ENCODE measurements at regions not wholly inside any gene's neighbourhood (a gene's known extent, or its start where the extent isn't known, plus 50 kb on each side); places are given as distances from the start of the nearest gene placed in this dataset.

- Histone ChIP-seq H4K20me1 (ENCODE audit: control insufficient read depth, extremely low read depth, insufficient read depth, low read length) (no peaks in the 10 kb centered on the region), H3K79me2 (ENCODE audit: control insufficient read depth, insufficient read depth, low read length) (no peaks in the 10 kb centered on the region), H3K9me3 (ENCODE audit: control insufficient read depth, low read depth, low read length) (no peaks in the 10 kb centered on the region), H2AFZ (ENCODE audit: control insufficient read depth, low read length) (no peak overlapping the region), H3K4me3 (ENCODE audit: control insufficient read depth in 2 of 3, extremely low read depth in 1 of 3, insufficient read depth in 2 of 3, low read depth in 1 of 3, low read length in 3 of 3) (no peak overlapping the region), H3K9me1 (ENCODE audit: control insufficient read depth, extremely low read depth, insufficient read depth, low read length) (no peaks in the 10 kb centered on the region), H3K9ac (ENCODE audit: control insufficient read depth, extremely low read depth, insufficient read depth, low read length) (no peak overlapping the region), H3K4me1 (ENCODE audit: control insufficient read depth, extremely low read depth, insufficient read depth, low read length) (peaks cover 2% of the 10 kb centered on the region), H3K36me3 (ENCODE audit: control insufficient read depth in 2 of 2, extremely low read depth in 1 of 2, insufficient read depth in 2 of 2, low read length in 2 of 2) (no peaks in the 10 kb centered on the region), H3K27ac (ENCODE audit: control insufficient read depth, insufficient read depth, low read length) (no peak overlapping the region), H3K27me3 (ENCODE audit: control insufficient read depth, extremely low read depth, insufficient read depth, low read length) (no peaks in the 10 kb centered on the region), H3K4me2 (ENCODE audit: control insufficient read depth, extremely low read depth, insufficient read depth, low read depth, low read length) (no peak overlapping the region)
- DNase-seq (ENCODE audit: low read depth, low spot score), result no peak
- TF ChIP-seq CTCF (optimal IDR thresholded peaks at IDR 0.05 in 1 of 3, IDR thresholded peaks at IDR 0.05 in 1 of 3, conservative IDR thresholded peaks at IDR 0.05 in 1 of 3; ENCODE audit: extremely low read depth in 1 of 3, insufficient read depth in 2 of 3, low read length in 3 of 3) (no peak), EZH2 (IDR thresholded peaks at IDR 0.05; ENCODE audit: low read length) (no peak)
- FAIRE-seq, result no peak
- dilution Hi-C loops (cut with MboI; ENCODE audit: extremely low pct_ligation_motif_present, low sequenced_read_pairs), result no loop called here
These were observed 81.5 kb upstream of the ZFHX3 start for GRCh38 chr16:73129455-73129854.

DNA sequence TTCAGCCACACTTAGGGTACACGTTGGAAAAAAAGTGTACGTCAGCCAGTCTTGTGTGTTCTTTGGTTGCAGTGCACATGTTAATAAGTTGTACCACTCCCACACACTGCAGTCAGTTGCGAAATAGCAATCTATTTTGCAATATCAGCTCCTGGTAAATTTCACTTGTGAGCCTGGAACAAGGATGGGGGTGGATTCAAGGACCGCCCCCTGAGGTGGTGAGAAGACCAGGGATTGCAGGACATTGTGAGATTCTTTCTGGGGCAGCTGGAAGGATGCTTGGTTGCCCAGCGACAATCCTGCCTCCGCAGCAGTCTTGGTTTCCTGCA is 78.6 kb upstream of the ZFHX3 start:
- H3K36me3 ChIP-seq (ENCODE audit: control insufficient read depth in 2 of 2, extremely low read depth in 1 of 2, insufficient read depth in 2 of 2, low read length in 2 of 2), result no peaks in the 10 kb centered on the region
- DNase-seq (ENCODE audit: low read depth, low spot score) (no peak), FAIRE-seq (no peak)
- dilution Hi-C loops (cut with MboI; ENCODE audit: extremely low pct_ligation_motif_present, low sequenced_read_pairs), result no loop called here
- no peaks in the 10 kb centered on the region for H3K79me2 ChIP-seq (ENCODE audit: control insufficient read depth, insufficient read depth, low read length)
- no peak overlapping the region for H3K4me2 ChIP-seq (ENCODE audit: control insufficient read depth, extremely low read depth, insufficient read depth, low read depth, low read length)
- no peak overlapping the region for H3K4me3 ChIP-seq (ENCODE audit: control insufficient read depth in 2 of 3, extremely low read depth in 1 of 3, insufficient read depth in 2 of 3, low read depth in 1 of 3, low read length in 3 of 3)
- no peak overlapping the region for H3K27ac ChIP-seq (ENCODE audit: control insufficient read depth, insufficient read depth, low read length)
- no peaks in the 10 kb centered on the region for H4K20me1 ChIP-seq (ENCODE audit: control insufficient read depth, extremely low read depth, insufficient read depth, low read length)
- TF ChIP-seq EZH2 (IDR thresholded peaks at IDR 0.05; ENCODE audit: low read length) (no peak), CTCF (optimal IDR thresholded peaks at IDR 0.05 in 1 of 3, IDR thresholded peaks at IDR 0.05 in 1 of 3, conservative IDR thresholded peaks at IDR 0.05 in 1 of 3; ENCODE audit: extremely low read depth in 1 of 3, insufficient read depth in 2 of 3, low read length in 3 of 3) (no peak)
- H3K9ac ChIP-seq (ENCODE audit: control insufficient read depth, extremely low read depth, insufficient read depth, low read length), result no peak overlapping the region
- H3K9me1 ChIP-seq (ENCODE audit: control insufficient read depth, extremely low read depth, insufficient read depth, low read length), result no peaks in the 10 kb centered on the region
- H3K4me1 ChIP-seq (ENCODE audit: control insufficient read depth, extremely low read depth, insufficient read depth, low read length), result peaks cover 2% of the 10 kb centered on the region
- H2AFZ ChIP-seq (ENCODE audit: control insufficient read depth, low read length), result no peak overlapping the region
- no peaks in the 10 kb centered on the region for H3K27me3 ChIP-seq (ENCODE audit: control insufficient read depth, extremely low read depth, insufficient read depth, low read length)
- H3K9me3 ChIP-seq (ENCODE audit: control insufficient read depth, low read depth, low read length), result no peaks in the 10 kb centered on the region

Measured in keratinocyte (primary cell).